HG02973 (cell line): ENCODE measurements at regions not wholly inside any gene's neighbourhood (a gene's known extent, or its start where the extent isn't known, plus 50 kb on each side); places are given as distances from the start of the nearest gene placed in this dataset.
"Not testable (repeated sequence)": the region's sequence is repeated elsewhere in the genome, so short reads cannot be mapped to it uniquely, and the experiment has no call there.

Experiments used
- ATAC-seq: cut with Tn5 transposase; IDR thresholded peaks from one replicate; pipeline ENCODE4 v1.9.1; 2021; ENCODE audit warnings: moderate library complexity; ENCODE audit not compliant: unreplicated experiment

GRCh38 chr1:192862271-192862670, 53.4 kb downstream of the RGS2 start:
- no peak for ATAC-seq

DNA sequence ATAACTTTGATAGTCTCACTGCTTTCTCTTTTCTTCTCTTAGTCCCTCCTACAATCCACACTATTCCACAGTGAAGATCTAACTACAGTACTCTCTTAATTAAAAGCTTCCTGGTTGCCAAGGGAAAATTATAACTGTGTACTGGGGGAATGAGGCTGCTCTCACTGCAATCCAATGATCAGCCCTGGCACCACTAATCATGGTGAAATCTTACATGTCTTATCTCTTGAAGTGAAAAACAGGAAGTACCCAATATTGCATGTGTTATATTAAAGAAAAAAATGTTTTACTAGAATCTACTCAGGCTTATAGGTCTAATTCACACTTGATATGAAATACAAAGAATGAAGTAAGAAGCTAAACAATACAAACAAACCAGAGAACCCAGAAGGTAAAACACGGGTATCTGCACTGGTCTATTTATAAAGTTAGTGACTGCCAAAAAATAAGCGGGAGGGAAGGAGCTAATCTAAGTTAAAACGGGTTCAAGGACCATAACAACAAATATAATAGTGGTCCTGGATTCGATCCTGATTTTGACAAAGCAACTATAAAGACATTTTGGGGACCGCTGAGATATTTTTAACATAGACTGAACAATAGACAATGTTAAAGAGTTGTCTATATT, 57.5 kb downstream of the RGS2 start:
- ATAC-seq, result no peak

- ATAC-seq, result no peak
Measured at GRCh38 chr1:192867180-192867579, 58.3 kb downstream of the RGS2 start.

- no peak for ATAC-seq
Measured at GRCh38 chr1:192869308-192869940, 60.6 kb downstream of the RGS2 start.

- no peak for ATAC-seq
Measured at GRCh38 chr1:192872010-192872409, 63.2 kb downstream of the RGS2 start.

DNA sequence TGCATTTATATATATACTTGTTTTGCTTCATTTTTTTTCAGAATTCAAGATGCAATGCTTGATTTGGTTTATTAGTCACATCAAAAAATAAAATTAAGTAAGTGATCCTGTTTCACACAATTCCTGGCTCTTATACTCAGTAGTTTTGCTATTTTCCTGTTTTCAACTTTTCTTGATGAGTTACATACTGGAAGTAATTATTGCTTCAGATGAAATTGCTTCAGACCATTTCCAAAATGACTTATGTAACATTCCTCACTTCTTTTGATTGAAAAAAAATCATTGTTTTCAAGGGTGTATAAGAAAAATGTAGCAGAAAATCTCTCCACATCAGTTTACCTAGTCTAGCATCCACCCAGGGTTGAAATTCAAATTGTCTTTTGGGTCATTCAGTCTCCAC, 65.0 kb downstream of the RGS2 start:
- ATAC-seq, result no peak

DNA sequence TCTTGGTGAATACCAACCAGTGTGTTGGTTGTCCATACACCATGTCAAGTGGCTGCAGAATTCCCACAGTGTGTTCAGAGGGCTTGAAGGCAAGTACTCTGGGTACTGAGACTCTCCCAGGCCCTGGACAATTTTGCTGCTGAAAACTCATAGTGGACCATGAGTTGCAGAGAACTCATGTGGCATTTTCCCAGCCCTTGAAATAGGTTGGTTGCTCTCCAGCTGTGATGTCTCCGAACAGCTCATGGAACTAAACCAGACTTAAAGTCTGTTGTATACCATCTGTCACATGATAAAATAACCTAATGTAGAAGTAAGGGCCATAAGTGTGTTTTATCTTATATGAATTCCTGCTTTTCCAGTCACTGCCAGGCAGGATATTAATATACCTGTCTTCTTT, 67.8 kb downstream of the RGS2 start:
- ATAC-seq, result no peak

GRCh38 chr1:192877283-192877886, 68.5 kb downstream of the RGS2 start:
- no peak for ATAC-seq

DNA sequence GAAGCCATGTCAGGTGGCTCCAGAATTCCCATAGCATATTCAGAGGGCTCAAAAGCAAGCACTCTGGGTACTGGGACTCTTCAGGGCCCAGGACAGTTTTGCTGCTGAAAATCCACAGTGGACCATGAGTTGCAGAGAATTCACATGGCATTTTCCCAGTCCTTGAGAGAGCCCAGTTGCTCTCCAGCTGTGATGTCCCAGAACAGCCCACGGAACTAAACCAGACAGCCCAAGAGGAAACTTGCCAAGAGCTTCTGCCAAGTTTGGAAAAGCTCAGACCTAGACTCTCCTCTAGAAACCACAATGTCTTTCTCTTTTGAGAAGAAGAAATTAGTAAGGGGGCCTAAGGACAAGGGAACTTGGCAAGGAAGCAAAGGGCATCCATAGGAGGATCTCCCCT, 69.4 kb downstream of the RGS2 start:
- ATAC-seq, result no peak

DNA sequence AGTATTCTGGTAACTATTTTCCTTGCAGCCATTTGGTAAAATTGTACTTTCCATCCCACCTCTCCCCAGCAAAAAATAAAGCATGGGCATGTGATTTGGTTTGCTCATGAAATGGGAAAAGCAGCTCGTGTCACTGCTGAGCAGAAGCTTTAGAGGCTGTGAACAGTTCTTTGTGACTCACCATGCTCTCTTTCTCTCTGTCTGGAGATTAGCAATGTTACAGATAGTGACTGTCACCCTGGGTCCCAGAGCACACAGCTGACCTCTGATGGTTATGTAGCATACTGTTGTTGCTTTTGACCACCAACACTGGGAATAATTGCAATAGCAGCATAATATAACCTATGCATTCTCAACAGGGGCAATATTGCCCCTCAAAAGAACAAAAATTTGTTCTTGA, 70.6 kb downstream of the RGS2 start:
- no peak for ATAC-seq

- ATAC-seq, result no peak
Measured at GRCh38 chr1:192880231-192880630, 71.4 kb downstream of the RGS2 start.

GRCh38 chr1:192884241-192884640, 75.4 kb downstream of the RGS2 start:
- no peak for ATAC-seq

DNA sequence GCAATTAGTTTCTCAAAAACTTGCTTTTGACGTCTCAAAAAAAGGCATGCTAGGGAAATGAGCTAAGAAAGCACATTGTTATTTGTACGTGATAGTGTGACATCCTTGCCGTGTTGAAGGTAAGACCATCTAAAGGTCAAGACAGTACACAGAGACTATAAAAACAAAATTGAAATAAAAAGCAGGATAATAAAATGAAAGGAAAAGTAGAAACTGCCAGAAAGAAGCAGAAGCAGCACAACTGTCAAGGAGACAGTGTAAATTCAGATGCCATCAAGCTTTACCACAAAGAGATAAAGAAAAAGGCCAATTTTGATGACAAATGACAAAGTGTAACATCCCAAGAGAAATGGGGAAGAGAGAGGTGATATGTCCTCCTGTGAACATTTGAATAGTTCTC, 76.5 kb downstream of the RGS2 start:
- not testable (repeated sequence) for ATAC-seq

DNA sequence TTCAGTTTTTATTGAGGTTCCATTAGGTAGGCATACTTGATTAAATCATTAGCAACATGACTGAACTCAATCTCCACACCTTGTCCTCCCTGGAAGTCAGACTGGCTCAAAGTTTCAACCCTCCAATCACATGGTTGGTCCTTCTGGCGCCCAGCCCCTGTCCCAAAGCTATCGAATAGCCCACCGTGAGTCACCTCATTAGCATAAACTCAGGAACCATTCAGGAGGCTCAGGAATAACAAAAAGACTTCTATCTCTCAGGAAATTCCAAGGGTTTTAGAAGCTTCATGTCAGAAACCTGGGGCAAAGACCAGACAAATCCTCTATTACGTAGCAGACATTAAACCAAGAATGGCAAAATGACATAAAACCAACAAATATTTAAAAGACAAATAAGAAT, 78.6 kb downstream of the RGS2 start:
- ATAC-seq, result no peak

GRCh38 chr1:192888574-192888973, 79.7 kb downstream of the RGS2 start:
- ATAC-seq, result no peak

DNA sequence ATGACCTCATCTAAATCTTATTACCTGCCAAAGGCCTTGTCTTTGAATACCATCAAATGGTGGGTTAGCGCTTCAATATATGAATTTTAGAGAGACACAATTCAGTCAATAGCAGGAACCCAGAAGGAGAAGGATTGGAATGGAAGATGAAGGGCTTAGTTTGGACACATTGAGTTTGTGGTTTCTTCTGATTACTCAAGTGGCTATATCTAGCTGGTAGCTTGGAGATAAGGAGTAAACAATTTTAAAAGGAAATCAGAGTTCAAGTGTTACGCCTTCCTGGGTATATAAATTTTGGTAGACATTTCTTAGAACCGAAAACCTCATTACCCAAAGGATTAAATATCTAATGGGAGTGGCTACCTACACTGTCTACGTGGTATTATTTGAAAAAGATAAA, 80.2 kb downstream of the RGS2 start:
- no peak for ATAC-seq

DNA sequence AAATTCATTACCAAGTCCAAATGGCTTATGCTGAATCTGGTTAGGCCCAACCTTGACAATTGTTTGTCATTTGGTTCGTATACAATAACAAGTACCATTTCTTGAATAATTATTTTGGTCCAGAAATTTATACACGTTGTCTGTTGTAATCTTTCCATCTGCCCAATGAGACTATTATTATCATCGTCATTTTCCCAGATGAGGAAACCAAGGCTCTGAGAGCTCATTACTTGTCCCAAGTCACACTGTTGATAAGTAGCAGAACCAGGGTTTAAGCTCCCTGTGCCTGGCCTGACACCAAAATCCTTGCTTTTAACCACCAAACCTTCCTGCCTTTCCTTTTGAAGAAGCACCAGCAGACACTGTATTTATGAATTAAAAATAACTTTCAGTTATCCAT, 81.3 kb downstream of the RGS2 start:
- no peak for ATAC-seq

- no peak for ATAC-seq
Measured at GRCh38 chr1:192892934-192893333, 84.1 kb downstream of the RGS2 start.

GRCh38 chr1:192895487-192895886, 86.6 kb downstream of the RGS2 start:
- not testable (repeated sequence) for ATAC-seq

DNA sequence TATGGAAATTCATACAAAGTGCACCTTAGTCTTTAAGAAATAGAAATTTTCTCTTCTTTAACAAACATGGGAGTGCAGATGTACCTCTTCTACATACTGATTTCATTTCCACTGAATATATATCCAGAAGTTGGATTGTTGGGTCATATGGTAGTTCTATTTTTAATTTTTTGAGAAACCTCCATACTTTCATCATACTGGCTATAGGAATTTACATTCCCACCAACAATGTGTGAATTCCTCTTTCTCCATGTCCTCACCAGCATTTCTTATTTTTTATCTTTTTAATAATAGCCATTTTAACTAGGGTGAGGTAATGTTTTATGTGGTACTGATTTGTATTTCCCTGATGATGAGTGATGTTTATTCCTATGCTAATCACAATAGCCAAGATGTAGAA, 87.5 kb downstream of the RGS2 start:
- ATAC-seq, result no peak

GRCh38 chr1:192901500-192901899, 92.7 kb downstream of the RGS2 start:
- ATAC-seq, result no peak

GRCh38 chr1:192903142-192903541, 94.3 kb downstream of the RGS2 start:
- ATAC-seq, result no peak

- ATAC-seq, result no peak
Measured at GRCh38 chr1:192904438-192904895, 95.6 kb downstream of the RGS2 start.
